Naive thymus-derived CD4-positive, alpha-beta T cell (primary cell): ENCODE measurements at regions not wholly inside any gene's neighbourhood (a gene's known extent, or its start where the extent isn't known, plus 50 kb on each side); places are given as distances from the start of the nearest gene placed in this dataset.
A peak's percentile ranks its signal among the peaks of the same experiment; 100 is the strongest.

ENCODE experiments used
- ATAC-seq: fragments of 150-1000 bp; cut with Tn5 transposase; 2 replicates; pipeline ENCODE4 v1.10.0; 2021; ENCODE audit warnings: mild to moderate bottlenecking, moderate library complexity
- CTCF ChIA-PET: fragments of 350-600 bp; sonication (Branson Sonifier 250); formaldehyde crosslinking; loops from one replicate; lab custom pipeline; 2021; ENCODE audit warnings: antibody characterized with exemption; lab: Charles Lee
- POLR2A ChIA-PET: fragments of 350-600 bp; sonication (Branson Sonifier 250); formaldehyde crosslinking; loops from one replicate; lab custom pipeline; 2021; ENCODE audit warnings: antibody characterized with exemption, inconsistent platforms; lab: Charles Lee
- DNase-seq, 9 donors: peaks; one replicate each; pipeline versions ENCODE4 v3.0.0 to v3.0.0-alpha.2; 2020 to 2022; ENCODE audit warnings: mixed read lengths in 1 of 9
- H3K27ac ChIP-seq: one replicate; pipeline ENCODE4 v1.7.0; 2013; ENCODE audit warnings: mild to moderate bottlenecking, low read depth, low read length, moderate library complexity
- H3K27me3 ChIP-seq, 2 donors: one replicate each; pipeline ENCODE4 v1.7.0; 2013; ENCODE audit warnings: low read length in 2 of 2, mild to moderate bottlenecking in 2 of 2, moderate library complexity in 2 of 2; ENCODE audit not compliant: control insufficient read depth in 2 of 2, insufficient read depth in 2 of 2
- H3K36me3 ChIP-seq, 3 experiments: 1 replicate in 2 of 3; 2 replicates in 1 of 3; pipeline ENCODE4 v1.7.0; 2013; ENCODE audit warnings: low read length in 3 of 3, mild to moderate bottlenecking in 3 of 3, moderate library complexity in 1 of 3; ENCODE audit not compliant: insufficient read depth in 3 of 3, control insufficient read depth in 2 of 3
- H3K4me1 ChIP-seq, 2 donors: one replicate each; pipeline ENCODE4 v1.7.0; 2013; ENCODE audit warnings: low read length in 2 of 2, mild to moderate bottlenecking in 2 of 2, moderate library complexity in 1 of 2; ENCODE audit not compliant: control insufficient read depth in 2 of 2, insufficient read depth in 2 of 2
- H3K4me3 ChIP-seq: 2 replicates; pipeline ENCODE4 v1.7.0; 2013; ENCODE audit warnings: mild to moderate bottlenecking, low read length
- H3K9me3 ChIP-seq, 3 experiments: 1 replicate in 2 of 3; 2 replicates in 1 of 3; pipeline ENCODE4 v1.7.0; 2013; ENCODE audit warnings: low read length in 3 of 3; ENCODE audit not compliant: control insufficient read depth in 2 of 3
- H3K27ac Mint-ChIP-seq, 9 donors: one replicate each; pipeline ENCODE4 v1.8.0; 2020 to 2022; ENCODE audit warnings: mixed read lengths in 9 of 9, mild to moderate bottlenecking in 8 of 9, moderate library complexity in 5 of 9, inconsistent platforms in 2 of 9
- H3K27me3 Mint-ChIP-seq, 5 donors: one replicate each; pipeline ENCODE4 v1.8.0; 2021 to 2022; ENCODE audit warnings: mixed read lengths in 5 of 5, mild to moderate bottlenecking in 1 of 5
- H3K36me3 Mint-ChIP-seq, 5 donors: one replicate each; pipeline ENCODE4 v1.8.0; 2020 to 2022; ENCODE audit warnings: mixed read lengths in 5 of 5, mild to moderate bottlenecking in 3 of 5, inconsistent platforms in 1 of 5
- H3K4me1 Mint-ChIP-seq, 7 donors: one replicate each; pipeline ENCODE4 v1.8.0; 2020 to 2022; ENCODE audit warnings: mixed read lengths in 7 of 7, mild to moderate bottlenecking in 3 of 7, inconsistent platforms in 1 of 7
- H3K4me3 Mint-ChIP-seq, 10 donors: one replicate each; pipeline ENCODE4 v1.8.0; 2020 to 2022; ENCODE audit warnings: mild to moderate bottlenecking in 10 of 10, mixed read lengths in 10 of 10, moderate library complexity in 6 of 10, inconsistent platforms in 2 of 10
- H3K9me3 Mint-ChIP-seq, 11 donors: one replicate each; pipeline ENCODE4 v1.8.0; 2020 to 2022; ENCODE audit warnings: mixed read lengths in 11 of 11, mild to moderate bottlenecking in 4 of 11, inconsistent platforms in 1 of 11, moderate library complexity in 1 of 11
- intact Hi-C, 2 donors: fragments of 100-400 bp; cut with micrococcal nuclease; formaldehyde crosslinking; loops; one replicate each; pipeline ENCODE4 v1.15.1; 2023

DNA sequence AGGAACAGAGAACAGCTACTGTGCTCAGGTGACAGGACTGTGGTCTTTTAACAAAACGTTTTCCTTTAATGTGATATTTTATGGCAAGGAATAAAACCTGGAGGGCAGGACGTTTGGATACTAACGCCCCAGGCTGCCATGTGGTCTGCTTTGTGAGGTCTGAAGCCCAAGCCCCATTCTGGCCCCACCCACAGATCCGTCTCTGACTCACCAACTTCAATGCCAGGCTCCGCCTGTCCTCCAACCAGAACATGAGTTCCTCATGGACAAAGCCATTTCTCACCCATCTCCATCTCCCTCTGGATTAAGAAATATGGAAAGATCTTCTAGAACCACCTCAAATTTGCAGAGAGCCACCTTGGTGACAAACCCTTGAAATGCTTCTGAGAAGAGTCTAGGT is 148.8 kb downstream of the CRYBB2 start:
- POLR2A ChIA-PET: no interaction called here
- Histone ChIP-seq H3K27ac (no peak overlapping the region), H3K27me3 (no peaks in the 10 kb centered on the region), H3K4me1 (no peaks in the 10 kb centered on the region), H3K4me3 (no peak overlapping the region), H3K36me3 (peaks cover 0 to 7% (median 0%) of the 10 kb centered on the region in 3 experiments), H3K9me3 (no peaks in the 10 kb centered on the region)
- no peak overlapping the region for H3K4me3 Mint-ChIP-seq
- peaks cover 0 to 19% (median 4%) of the 10 kb centered on the region in 5 donors for H3K36me3 Mint-ChIP-seq
- CTCF ChIA-PET: interaction anchor here (0.8 kb wide), 1 partner anchor 19 kb away, joined by 3 read pairs; no protein-coding TSS in a partner anchor
- no peaks in the 10 kb centered on the region for H3K9me3 Mint-ChIP-seq
- ATAC-seq (no peak), DNase-seq (no peak)
- peak overlapping the region in 1 of 9 donors; percentile 10 for H3K27ac Mint-ChIP-seq
- no peaks in the 10 kb centered on the region for H3K27me3 Mint-ChIP-seq
- intact Hi-C loops: no loop called here
- H3K4me1 Mint-ChIP-seq: peaks cover 0 to 10% (median 4%) of the 10 kb centered on the region in 7 donors

DNA sequence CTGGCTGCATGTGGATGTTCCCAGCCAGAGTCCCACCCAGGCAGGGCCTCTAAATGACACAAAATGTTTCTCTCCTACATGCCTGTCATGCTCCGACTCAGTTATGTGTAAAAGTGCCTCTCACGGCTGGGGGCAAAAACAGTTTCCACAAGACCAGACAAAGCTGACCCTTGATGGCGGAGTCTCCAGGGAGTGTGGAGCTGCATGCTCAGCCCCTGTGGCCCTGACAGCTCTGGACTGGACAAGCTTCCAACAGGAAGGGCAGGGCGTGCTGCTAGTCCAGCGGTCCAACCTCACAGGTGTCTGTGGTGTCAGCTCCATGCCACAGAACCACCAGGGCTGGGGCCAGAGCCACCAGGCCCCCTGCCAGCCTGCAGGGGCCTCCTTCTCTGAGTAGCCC is 149.6 kb downstream of the CRYBB2 start:
- intact Hi-C loops: no loop called here
- Mint-ChIP-seq H3K4me3 (no peak overlapping the region), H3K9me3 (no peaks in the 10 kb centered on the region), H3K36me3 (peaks cover 0 to 23% (median 4%) of the 10 kb centered on the region in 5 donors), H3K27me3 (no peaks in the 10 kb centered on the region), H3K4me1 (peaks cover 0 to 10% (median 4%) of the 10 kb centered on the region in 7 donors), H3K27ac (no peak overlapping the region)
- no peak overlapping the region for H3K27ac ChIP-seq
- no peaks in the 10 kb centered on the region for H3K27me3 ChIP-seq
- no peaks in the 10 kb centered on the region for H3K9me3 ChIP-seq
- H3K4me3 ChIP-seq: no peak overlapping the region
- ATAC-seq: no peak
- DNase-seq: no peak
- ChIA-PET POLR2A (no interaction called here), CTCF (no interaction called here)
- H3K36me3 ChIP-seq: peaks cover 0 to 15% (median 0%) of the 10 kb centered on the region in 3 experiments
- no peaks in the 10 kb centered on the region for H3K4me1 ChIP-seq

DNA sequence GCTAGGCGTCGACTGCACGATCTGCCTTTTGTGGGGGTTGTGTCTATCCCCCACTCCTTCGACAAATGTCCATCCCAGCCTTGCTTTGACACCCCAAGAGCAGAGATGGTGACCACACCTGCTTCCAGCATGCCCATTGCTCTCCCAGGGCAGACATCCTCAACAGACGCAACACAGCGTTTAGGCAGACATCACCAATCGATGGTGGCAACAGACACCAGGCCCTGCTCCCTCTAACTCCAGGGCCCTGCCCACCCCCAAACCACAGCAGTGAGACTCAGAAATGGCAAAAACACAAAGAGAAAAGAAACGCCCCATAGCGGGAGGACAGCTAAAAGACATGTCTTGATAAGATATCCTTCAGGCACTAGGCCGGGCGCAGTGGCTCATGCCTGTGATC is 150.9 kb downstream of the CRYBB2 start:
- Histone ChIP-seq H3K27me3 (no peaks in the 10 kb centered on the region), H3K36me3 (peaks cover 0 to 21% (median 0%) of the 10 kb centered on the region in 3 experiments), H3K4me3 (no peak overlapping the region), H3K9me3 (no peaks in the 10 kb centered on the region), H3K27ac (no peak overlapping the region), H3K4me1 (no peaks in the 10 kb centered on the region)
- no peak for ATAC-seq
- CTCF ChIA-PET: no interaction called here
- DNase-seq: no peak
- Mint-ChIP-seq H3K9me3 (no peaks in the 10 kb centered on the region), H3K4me1 (peaks cover 0 to 15% (median 8%) of the 10 kb centered on the region in 7 donors), H3K4me3 (no peak overlapping the region), H3K27me3 (no peaks in the 10 kb centered on the region), H3K36me3 (peaks cover 0 to 29% (median 4%) of the 10 kb centered on the region in 5 donors), H3K27ac (no peak overlapping the region)
- intact Hi-C loops: no loop called here
- POLR2A ChIA-PET: no interaction called here

DNA sequence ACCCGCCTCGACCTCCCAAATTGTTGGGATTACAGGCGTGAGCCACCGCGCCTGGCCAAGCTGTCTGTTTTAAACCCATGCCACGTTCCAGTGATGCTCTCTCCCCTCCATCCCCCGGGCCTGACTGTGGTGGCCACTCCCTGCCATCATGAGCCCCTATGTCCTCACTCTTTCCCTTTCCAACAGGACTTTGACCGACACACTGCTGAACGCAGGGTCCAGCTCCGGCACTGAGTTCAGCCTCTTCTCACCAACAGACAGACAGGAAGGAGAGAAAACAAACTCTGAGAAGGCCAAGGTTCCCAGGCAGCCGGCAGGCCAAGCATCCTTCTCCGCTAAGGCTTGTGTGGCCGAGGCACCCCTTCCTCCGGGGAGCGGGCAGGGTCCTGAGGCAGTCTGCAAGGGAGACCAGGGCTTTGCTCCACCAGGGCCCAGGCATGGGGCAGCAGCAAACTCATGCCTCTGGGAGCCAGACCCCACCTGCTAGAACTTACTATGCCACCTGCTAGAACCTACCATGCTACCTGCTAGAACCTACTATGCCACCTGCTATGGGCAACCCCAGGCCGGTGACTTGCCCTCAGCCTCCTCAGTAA is 152.7 kb downstream of the CRYBB2 start:
- CTCF ChIA-PET: interaction anchor here (0.7 kb wide), 1 partner anchor 13 kb away, joined by 4 read pairs; no protein-coding TSS in a partner anchor
- Histone ChIP-seq H3K27me3 (no peaks in the 10 kb centered on the region), H3K9me3 (no peaks in the 10 kb centered on the region), H3K27ac (no peak overlapping the region), H3K36me3 (peaks cover 0 to 17% (median 0%) of the 10 kb centered on the region in 3 experiments), H3K4me1 (no peaks in the 10 kb centered on the region), H3K4me3 (no peak overlapping the region)
- Mint-ChIP-seq H3K27ac (peak overlapping the region in 2 of 9 donors; percentile 2 to 41), H3K9me3 (no peaks in the 10 kb centered on the region), H3K4me1 (peaks cover 0 to 15% (median 9%) of the 10 kb centered on the region in 7 donors), H3K36me3 (peaks cover 0 to 38% (median 9%) of the 10 kb centered on the region in 5 donors), H3K4me3 (no peak overlapping the region), H3K27me3 (no peaks in the 10 kb centered on the region)
- POLR2A ChIA-PET: no interaction called here
- ATAC-seq (no peak), DNase-seq (no peak)
- intact Hi-C loops: no loop called here

DNA sequence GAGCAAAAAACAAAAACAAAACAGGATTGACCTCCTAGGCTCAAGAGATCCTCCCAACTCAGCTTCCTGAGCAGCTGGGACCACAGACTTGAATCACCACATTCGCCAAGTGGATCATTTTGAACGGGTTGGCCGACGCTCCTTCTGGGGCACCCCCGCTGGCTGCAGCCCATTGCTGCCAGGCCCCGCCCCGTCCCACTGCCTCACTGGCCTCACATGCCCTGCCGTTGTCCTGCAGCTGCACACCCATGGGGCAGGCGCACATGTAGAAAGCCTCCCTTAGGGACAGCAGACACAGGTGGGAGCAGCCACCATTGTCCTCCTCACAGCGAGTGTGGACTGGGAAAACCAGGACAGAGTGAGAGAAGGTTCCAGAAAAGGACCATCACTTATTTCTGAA is 154.5 kb downstream of the CRYBB2 start:
- H3K4me3 ChIP-seq: no peak overlapping the region
- H3K9me3 ChIP-seq: no peaks in the 10 kb centered on the region
- intact Hi-C loops: no loop called here
- H3K4me1 ChIP-seq: no peaks in the 10 kb centered on the region
- Mint-ChIP-seq H3K27me3 (no peaks in the 10 kb centered on the region), H3K36me3 (peaks cover 0 to 36% (median 6%) of the 10 kb centered on the region in 5 donors), H3K27ac (no peak overlapping the region), H3K9me3 (no peaks in the 10 kb centered on the region), H3K4me3 (no peak overlapping the region), H3K4me1 (peaks cover 0 to 11% (median 4%) of the 10 kb centered on the region in 7 donors)
- ChIA-PET POLR2A (no interaction called here), CTCF (no interaction called here)
- no peaks in the 10 kb centered on the region for H3K27me3 ChIP-seq
- peaks cover 0 to 26% (median 0%) of the 10 kb centered on the region in 3 experiments for H3K36me3 ChIP-seq
- H3K27ac ChIP-seq: no peak overlapping the region
- no peak for DNase-seq
- ATAC-seq: no peak

DNA sequence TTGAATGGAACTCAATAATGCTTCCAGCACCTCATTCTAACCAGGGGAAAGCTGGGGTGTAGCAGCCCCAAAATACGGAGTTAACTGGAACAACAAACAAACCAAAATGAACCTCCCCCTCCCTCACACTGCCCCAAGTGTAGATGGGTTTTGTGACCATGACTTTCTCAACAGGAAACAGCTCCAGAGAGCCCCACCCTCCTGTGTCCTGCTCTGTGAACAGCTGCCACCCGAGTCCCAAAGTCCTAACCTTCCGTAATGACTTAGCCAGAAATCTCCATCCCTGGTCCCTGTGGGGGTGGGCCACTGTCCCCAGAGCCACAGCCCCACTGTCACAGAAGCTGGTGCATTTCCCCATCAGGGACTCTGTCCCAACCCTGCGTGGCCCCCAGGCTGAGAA is 155.4 kb downstream of the CRYBB2 start:
- CTCF ChIA-PET: no interaction called here
- intact Hi-C loops: no loop called here
- DNase-seq (no peak), ATAC-seq (no peak)
- POLR2A ChIA-PET: no interaction called here
- no peaks in the 10 kb centered on the region for H3K9me3 Mint-ChIP-seq
- Histone ChIP-seq H3K9me3 (no peaks in the 10 kb centered on the region), H3K27me3 (no peaks in the 10 kb centered on the region), H3K4me3 (no peak overlapping the region), H3K36me3 (peaks cover 0 to 33% (median 0%) of the 10 kb centered on the region in 3 experiments), H3K27ac (no peak overlapping the region), H3K4me1 (no peaks in the 10 kb centered on the region)
- peaks cover 0 to 41% (median 10%) of the 10 kb centered on the region in 5 donors for H3K36me3 Mint-ChIP-seq
- H3K4me1 Mint-ChIP-seq: peaks cover 0 to 11% (median 4%) of the 10 kb centered on the region in 7 donors
- H3K4me3 Mint-ChIP-seq: no peak overlapping the region
- peak overlapping the region in 4 of 9 donors; percentile 38 to 62 (median 48) for H3K27ac Mint-ChIP-seq
- no peaks in the 10 kb centered on the region for H3K27me3 Mint-ChIP-seq

DNA sequence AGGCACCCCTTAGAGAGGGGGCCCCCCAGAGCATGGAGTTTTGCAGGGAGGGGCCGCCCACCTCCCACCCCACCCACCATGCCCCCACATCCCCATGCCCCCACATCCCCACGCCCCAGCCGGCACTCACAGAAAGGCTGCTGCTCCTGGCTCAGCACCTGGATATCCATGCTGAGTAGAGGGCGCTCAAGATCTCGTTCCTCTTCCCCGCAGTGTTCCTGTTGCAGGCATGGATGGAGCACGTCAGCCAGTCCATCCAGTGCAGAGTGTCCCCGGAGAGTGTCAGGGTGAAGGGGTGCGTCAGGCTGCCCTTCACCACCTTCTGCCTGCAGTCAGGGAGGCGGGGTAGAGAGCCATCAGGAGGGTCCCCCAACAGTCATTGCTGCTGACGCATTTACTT is 156.2 kb downstream of the CRYBB2 start:
- Mint-ChIP-seq H3K9me3 (no peaks in the 10 kb centered on the region), H3K27me3 (no peaks in the 10 kb centered on the region), H3K36me3 (peaks cover 0 to 45% (median 12%) of the 10 kb centered on the region in 5 donors), H3K27ac (peak overlapping the region in 1 of 9 donors; percentile 25), H3K4me3 (peak overlapping the region in 1 of 10 donors; percentile 29), H3K4me1 (peaks cover 0 to 11% (median 4%) of the 10 kb centered on the region in 7 donors)
- intact Hi-C loops: no loop called here
- ChIA-PET POLR2A (no interaction called here), CTCF (no interaction called here)
- no peaks in the 10 kb centered on the region for H3K27me3 ChIP-seq
- no peak for ATAC-seq
- H3K9me3 ChIP-seq: no peaks in the 10 kb centered on the region
- no peaks in the 10 kb centered on the region for H3K4me1 ChIP-seq
- H3K4me3 ChIP-seq: no peak overlapping the region
- DNase-seq: no peak
- peaks cover 0 to 41% (median 0%) of the 10 kb centered on the region in 3 experiments for H3K36me3 ChIP-seq
- H3K27ac ChIP-seq: no peak overlapping the region
